ENCODE measurements at regions not wholly inside any gene's neighbourhood (a gene's known extent, or its start where the extent isn't known, plus 50 kb on each side); places are given as distances from the start of the nearest gene placed in this dataset.

- no peak overlapping the region for H3K9ac ChIP-seq (replicated peaks in 1 of 4; ENCODE audit: extremely low read depth in 1 of 4, low read depth in 3 of 4, low read length in 3 of 4)
- no peak for TF ChIP-seq POU5F1 (IDR thresholded peaks at IDR 0.05; ENCODE audit: low read depth, low read length)
- TF ChIP-seq SP2 (IDR thresholded peaks at IDR 0.05; ENCODE audit: low read length) = no peak
- no peak for TF ChIP-seq CEBPB (IDR thresholded peaks at IDR 0.05; ENCODE audit: low read depth, low read length)
- no peak for TF ChIP-seq KDM5A (IDR thresholded peaks at IDR 0.05; ENCODE audit: low read length)
- TF ChIP-seq BACH1 (IDR thresholded peaks at IDR 0.05; ENCODE audit: low read length) = no peak
- TF ChIP-seq GTF2F1 (IDR thresholded peaks at IDR 0.05; ENCODE audit: borderline replicate concordance, low read depth, low read length) = no peak
Measured at GRCh38 chr6:80622641-80623040, 516.2 kb downstream of the BCKDHB start.

More at GRCh38 chr6:80622641-80623040, 516.2 kb downstream of the BCKDHB start:
- H2AK5ac ChIP-seq (ENCODE audit: low read depth, low read length) = no peak overlapping the region
- no peaks in the 10 kb centered on the region for H3K79me2 ChIP-seq (ENCODE audit: control insufficient read depth in 1 of 2, insufficient read depth in 2 of 2, low read length in 2 of 2)
- H3K4ac ChIP-seq (replicated peaks; ENCODE audit: insufficient read length, low read depth, low read length) = no peak overlapping the region
- H4K8ac ChIP-seq (ENCODE audit: extremely low read depth, insufficient read depth, low read length) = no peak overlapping the region
- no peak overlapping the region for H2BK120ac ChIP-seq (replicated peaks; ENCODE audit: low read depth, low read length)
- H3K4me3 ChIP-seq (ENCODE audit: extremely low read depth in 1 of 4, insufficient read depth in 2 of 4, low read depth in 3 of 4, low read length in 4 of 4) = no peak overlapping the region
- H4K5ac ChIP-seq (ENCODE audit: insufficient read length, low read depth, low read length) = no peak overlapping the region
- H3K27me3 ChIP-seq (replicated peaks in 1 of 4; ENCODE audit: control insufficient read depth in 3 of 4, extremely low read depth in 1 of 4, insufficient read depth in 3 of 4, low read length in 3 of 4) = no peaks in the 10 kb centered on the region
- H3K4me1 ChIP-seq (replicated peaks in 1 of 4; ENCODE audit: control insufficient read depth in 3 of 4, insufficient read depth in 4 of 4, low read length in 3 of 4) = no peaks in the 10 kb centered on the region
- no peaks in the 10 kb centered on the region for H4K20me1 ChIP-seq (replicated peaks in 1 of 2; ENCODE audit: control insufficient read depth in 1 of 2, insufficient read depth in 2 of 2, low read length in 2 of 2)
- POLR2A ChIA-PET (ENCODE audit: partially characterized antibody) = no interaction called here
- WGBS, 2 experiments (ENCODE audit: extremely low coverage in 1 of 2, insufficient coverage in 1 of 2, insufficient read length in 1 of 2, insufficient replicate concordance in 2 of 2, low coverage in 1 of 2, low lambda C conversion rate in 2 of 2, missing lambda C conversion rate in 1 of 2) = 93% methylated on average over 1 of the region's 1 CpG; no CpG with 5 or more reads in 1 of the 2 experiments
- H4K91ac ChIP-seq (replicated peaks; ENCODE audit: insufficient read length, low read length) = no peak overlapping the region
- H2BK15ac ChIP-seq (ENCODE audit: low read length) = no peak overlapping the region
- no peak overlapping the region for H3K56ac ChIP-seq (replicated peaks; ENCODE audit: insufficient read length, low read depth, low read length)
- CTCF ChIA-PET (ENCODE audit: partially characterized antibody) = no interaction called here
- H2BK5ac ChIP-seq (ENCODE audit: low read depth, low read length) = no peak overlapping the region
- no peak overlapping the region for H3K23ac ChIP-seq (ENCODE audit: insufficient read length)
- H3K18ac ChIP-seq (ENCODE audit: extremely low read depth, low read length) = no peak overlapping the region
- no peak overlapping the region for H2BK20ac ChIP-seq (ENCODE audit: low read length)
- H2BK12ac ChIP-seq (ENCODE audit: low read depth, low read length) = no peak overlapping the region
- no peak overlapping the region for H3K27ac ChIP-seq (ENCODE audit: low read depth, low read length)
- H3K14ac ChIP-seq (ENCODE audit: insufficient read length) = no peak overlapping the region
- no peak for DNase-seq (ENCODE audit: low read depth in 1 of 2, low spot score in 2 of 2)
- FAIRE-seq = no peak
- no peaks in the 10 kb centered on the region for H3K23me2 ChIP-seq (ENCODE audit: low read depth, low read length)
- H3K36me3 ChIP-seq (ENCODE audit: control insufficient read depth in 2 of 4, insufficient read depth in 4 of 4, low read length in 3 of 4) = no peaks in the 10 kb centered on the region
- H3K79me1 ChIP-seq (ENCODE audit: low read depth, low read length) = no peaks in the 10 kb centered on the region
- no peaks in the 10 kb centered on the region for H3K9me3 ChIP-seq (ENCODE audit: insufficient read depth in 2 of 2, low read depth in 1 of 2, low read length in 1 of 2)
- no peak overlapping the region for H2AFZ ChIP-seq (ENCODE audit: low read length)
- no peak overlapping the region for H3K4me2 ChIP-seq (ENCODE audit: insufficient read depth in 1 of 2, low read depth in 2 of 2, low read length in 2 of 2)

Measured in H1 (cell line).